ENCODE measurements at regions not wholly inside any gene's neighbourhood (a gene's known extent, or its start where the extent isn't known, plus 50 kb on each side); places are given as distances from the start of the nearest gene placed in this dataset.
"Not testable (repeated sequence)": the region's sequence is repeated elsewhere in the genome, so short reads cannot be mapped to it uniquely, and the experiment has no call there.

DNA sequence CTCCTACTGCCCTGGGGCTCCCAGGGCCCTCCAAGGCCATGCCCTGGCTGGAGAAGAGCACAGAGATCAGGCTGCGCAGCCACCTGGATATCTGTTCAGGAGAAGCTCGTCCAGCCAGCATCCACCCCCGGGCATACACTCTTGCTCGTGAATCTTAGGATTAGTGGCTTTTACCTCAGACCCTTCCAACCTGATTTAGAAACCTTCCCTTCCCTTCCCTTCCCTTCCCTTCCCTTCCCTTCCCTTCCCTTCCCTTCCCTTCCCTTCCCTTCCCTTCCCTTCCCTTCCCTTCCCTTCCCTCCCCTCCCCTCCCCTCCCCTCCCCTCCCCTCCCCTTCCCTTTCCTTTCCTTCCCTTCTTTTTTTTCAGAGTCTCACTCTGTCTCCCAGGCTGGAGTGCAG lies 99.7 kb upstream of the YWHAQ start:
- H3K9me3 ChIP-seq (ENCODE audit: insufficient read depth, low read depth, low read length); H3K4me1 ChIP-seq (ENCODE audit: insufficient read depth, low read length): not testable (repeated sequence)

GRCh38 chr2:9732824-9733223 lies 102.0 kb upstream of the YWHAQ start:
- H3K27me3 ChIP-seq (ENCODE audit: insufficient read depth, low read length) = no peaks in the 10 kb centered on the region
- no peak overlapping the region for H3K4me3 ChIP-seq (ENCODE audit: low read length)
- H3K9me3 ChIP-seq (ENCODE audit: insufficient read depth, low read depth, low read length) = peaks cover 5% of the 10 kb centered on the region; the same call in 1 of the 2 replicates
- no peak overlapping the region for H3K9ac ChIP-seq (ENCODE audit: low read depth, low read length)
- H3K4me1 ChIP-seq (ENCODE audit: insufficient read depth, low read length) = no peaks in the 10 kb centered on the region
- no peak overlapping the region for H3K27ac ChIP-seq (ENCODE audit: low read length)
- H3K36me3 ChIP-seq (ENCODE audit: insufficient read depth, low read depth, low read length) = no peaks in the 10 kb centered on the region

More for the DNA sequence above, 99.7 kb upstream of the YWHAQ start:
- not testable (repeated sequence) for H3K27ac ChIP-seq (ENCODE audit: low read length); H3K27me3 ChIP-seq (ENCODE audit: insufficient read depth, low read length); H3K9ac ChIP-seq (ENCODE audit: low read depth, low read length); H3K4me3 ChIP-seq (ENCODE audit: low read length); H3K36me3 ChIP-seq (ENCODE audit: insufficient read depth, low read depth, low read length)

GRCh38 chr2:9734308-9734707 lies 103.5 kb upstream of the YWHAQ start:
- H3K9ac ChIP-seq (ENCODE audit: low read depth, low read length) = no peak overlapping the region
- no peaks in the 10 kb centered on the region for H3K4me1 ChIP-seq (ENCODE audit: insufficient read depth, low read length)
- H3K27ac ChIP-seq (ENCODE audit: low read length) = no peak overlapping the region
- no peaks in the 10 kb centered on the region for H3K27me3 ChIP-seq (ENCODE audit: insufficient read depth, low read length)
- no peak overlapping the region for H3K4me3 ChIP-seq (ENCODE audit: low read length)
- H3K36me3 ChIP-seq (ENCODE audit: insufficient read depth, low read depth, low read length) = no peaks in the 10 kb centered on the region
- peaks cover 5% of the 10 kb centered on the region; the same call in 1 of the 2 replicates for H3K9me3 ChIP-seq (ENCODE audit: insufficient read depth, low read depth, low read length)

DNA sequence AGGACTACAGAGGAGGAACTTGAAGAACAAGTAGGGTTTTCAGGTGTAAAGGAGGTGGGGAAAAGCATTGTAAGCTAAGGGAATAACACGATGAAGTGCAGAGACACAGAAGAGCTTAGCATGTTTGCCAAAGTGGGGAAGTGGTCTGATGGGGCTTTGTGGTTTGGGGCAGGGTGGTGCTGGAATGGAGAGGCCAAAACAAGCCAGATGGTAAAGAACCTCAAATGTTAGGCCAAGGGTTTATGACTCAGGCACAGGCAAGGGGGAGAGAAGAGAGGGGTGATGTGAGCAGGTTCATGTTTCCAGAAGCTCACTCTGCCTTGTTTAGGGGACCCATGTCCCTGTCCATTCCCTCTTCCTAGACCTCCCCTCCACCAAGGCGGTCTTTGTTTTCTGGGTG lies 104.5 kb upstream of the YWHAQ start:
- Histone ChIP-seq H3K27me3 (ENCODE audit: insufficient read depth, low read length) (no peaks in the 10 kb centered on the region), H3K27ac (ENCODE audit: low read length) (no peak overlapping the region), H3K36me3 (ENCODE audit: insufficient read depth, low read depth, low read length) (no peaks in the 10 kb centered on the region), H3K9me3 (ENCODE audit: insufficient read depth, low read depth, low read length) (peaks cover 5% of the 10 kb centered on the region; the same call in 1 of the 2 replicates), H3K9ac (ENCODE audit: low read depth, low read length) (no peak overlapping the region), H3K4me1 (ENCODE audit: insufficient read depth, low read length) (no peaks in the 10 kb centered on the region), H3K4me3 (ENCODE audit: low read length) (no peak overlapping the region)

DNA sequence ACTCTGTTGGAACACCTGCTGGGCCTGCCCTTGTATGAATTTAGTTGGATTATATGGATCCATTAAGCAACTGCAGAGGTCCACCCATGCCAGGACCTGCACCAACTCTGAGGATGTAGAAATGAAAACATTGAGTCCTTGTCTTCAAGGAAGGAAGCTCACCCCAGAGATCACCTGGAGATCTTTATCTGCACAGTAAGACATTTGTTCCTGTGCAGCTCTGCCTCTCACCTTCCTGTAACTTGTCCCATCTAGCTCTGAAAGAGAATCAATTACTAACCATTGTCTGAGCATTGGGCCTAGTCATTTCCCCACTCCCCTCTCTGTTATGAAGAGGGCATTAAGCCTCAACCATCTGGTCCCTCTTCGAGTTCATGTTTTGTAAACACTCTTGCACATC lies 105.2 kb upstream of the YWHAQ start:
- H3K27me3 ChIP-seq (ENCODE audit: insufficient read depth, low read length) = no peaks in the 10 kb centered on the region
- H3K4me3 ChIP-seq (ENCODE audit: low read length) = no peak overlapping the region
- no peaks in the 10 kb centered on the region for H3K4me1 ChIP-seq (ENCODE audit: insufficient read depth, low read length)
- H3K9ac ChIP-seq (ENCODE audit: low read depth, low read length) = no peak overlapping the region
- H3K36me3 ChIP-seq (ENCODE audit: insufficient read depth, low read depth, low read length) = no peaks in the 10 kb centered on the region
- H3K9me3 ChIP-seq (ENCODE audit: insufficient read depth, low read depth, low read length) = peaks cover 5% of the 10 kb centered on the region; the same call in 1 of the 2 replicates
- H3K27ac ChIP-seq (ENCODE audit: low read length) = no peak overlapping the region

DNA sequence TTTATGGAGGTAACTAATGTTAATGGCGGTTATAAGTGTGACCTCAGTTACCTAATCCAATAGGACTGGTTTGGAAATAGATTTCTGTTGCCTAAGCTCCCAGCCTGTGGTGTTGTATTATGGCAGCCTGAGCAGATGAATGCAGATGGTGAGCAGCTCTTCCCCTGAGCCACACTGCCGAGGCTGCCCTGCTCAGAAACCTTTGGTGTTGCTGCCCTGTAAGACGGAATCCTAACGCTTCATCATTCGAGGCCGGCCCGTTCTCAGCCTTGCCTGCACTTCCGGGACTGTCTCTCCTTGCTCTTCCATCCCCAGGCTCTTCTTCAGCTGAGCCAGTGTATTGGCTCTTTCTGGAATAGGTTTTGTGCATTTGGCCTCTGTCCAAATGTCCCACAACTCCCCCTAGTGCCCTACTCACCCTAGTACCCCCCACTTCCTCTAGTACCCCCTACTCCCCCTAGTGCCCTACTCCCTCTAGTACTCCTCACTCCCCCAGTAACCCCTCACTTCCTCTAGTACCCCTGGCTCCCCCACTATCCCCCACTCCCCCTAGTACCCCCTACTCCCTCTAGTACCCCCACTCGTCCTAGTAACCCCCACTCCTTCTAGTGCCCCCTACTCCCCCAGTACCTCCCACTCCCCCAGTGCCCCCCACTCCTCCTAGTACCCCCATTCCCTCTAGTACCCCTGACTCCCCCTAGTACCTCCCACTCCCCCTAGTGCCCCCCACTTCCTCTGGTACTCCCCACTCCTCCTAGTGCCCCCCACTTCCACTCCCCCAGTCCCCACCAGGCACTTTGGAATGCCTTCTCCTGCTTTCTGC lies 106.0 kb upstream of the TAF1B start:
- H3K36me3 ChIP-seq (ENCODE audit: insufficient read depth, low read depth, low read length) = no peaks in the 10 kb centered on the region
- H3K27me3 ChIP-seq (ENCODE audit: insufficient read depth, low read length) = no peaks in the 10 kb centered on the region
- H3K9ac ChIP-seq (ENCODE audit: low read depth, low read length) = no peak overlapping the region
- H3K27ac ChIP-seq (ENCODE audit: low read length) = no peak overlapping the region
- H3K4me1 ChIP-seq (ENCODE audit: insufficient read depth, low read length) = no peaks in the 10 kb centered on the region
- peaks cover 5% of the 10 kb centered on the region; the same call in 1 of the 2 replicates for H3K9me3 ChIP-seq (ENCODE audit: insufficient read depth, low read depth, low read length)
- no peak overlapping the region for H3K4me3 ChIP-seq (ENCODE audit: low read length)

GRCh38 chr2:9738062-9738461 lies 105.2 kb upstream of the TAF1B start:
- Histone ChIP-seq H3K9me3 (ENCODE audit: insufficient read depth, low read depth, low read length) (peaks cover 5% of the 10 kb centered on the region; the same call in 1 of the 2 replicates), H3K27me3 (ENCODE audit: insufficient read depth, low read length) (no peaks in the 10 kb centered on the region), H3K36me3 (ENCODE audit: insufficient read depth, low read depth, low read length) (no peaks in the 10 kb centered on the region), H3K27ac (ENCODE audit: low read length) (no peak overlapping the region), H3K4me3 (ENCODE audit: low read length) (no peak overlapping the region), H3K4me1 (ENCODE audit: insufficient read depth, low read length) (no peaks in the 10 kb centered on the region), H3K9ac (ENCODE audit: low read depth, low read length) (no peak overlapping the region)

DNA sequence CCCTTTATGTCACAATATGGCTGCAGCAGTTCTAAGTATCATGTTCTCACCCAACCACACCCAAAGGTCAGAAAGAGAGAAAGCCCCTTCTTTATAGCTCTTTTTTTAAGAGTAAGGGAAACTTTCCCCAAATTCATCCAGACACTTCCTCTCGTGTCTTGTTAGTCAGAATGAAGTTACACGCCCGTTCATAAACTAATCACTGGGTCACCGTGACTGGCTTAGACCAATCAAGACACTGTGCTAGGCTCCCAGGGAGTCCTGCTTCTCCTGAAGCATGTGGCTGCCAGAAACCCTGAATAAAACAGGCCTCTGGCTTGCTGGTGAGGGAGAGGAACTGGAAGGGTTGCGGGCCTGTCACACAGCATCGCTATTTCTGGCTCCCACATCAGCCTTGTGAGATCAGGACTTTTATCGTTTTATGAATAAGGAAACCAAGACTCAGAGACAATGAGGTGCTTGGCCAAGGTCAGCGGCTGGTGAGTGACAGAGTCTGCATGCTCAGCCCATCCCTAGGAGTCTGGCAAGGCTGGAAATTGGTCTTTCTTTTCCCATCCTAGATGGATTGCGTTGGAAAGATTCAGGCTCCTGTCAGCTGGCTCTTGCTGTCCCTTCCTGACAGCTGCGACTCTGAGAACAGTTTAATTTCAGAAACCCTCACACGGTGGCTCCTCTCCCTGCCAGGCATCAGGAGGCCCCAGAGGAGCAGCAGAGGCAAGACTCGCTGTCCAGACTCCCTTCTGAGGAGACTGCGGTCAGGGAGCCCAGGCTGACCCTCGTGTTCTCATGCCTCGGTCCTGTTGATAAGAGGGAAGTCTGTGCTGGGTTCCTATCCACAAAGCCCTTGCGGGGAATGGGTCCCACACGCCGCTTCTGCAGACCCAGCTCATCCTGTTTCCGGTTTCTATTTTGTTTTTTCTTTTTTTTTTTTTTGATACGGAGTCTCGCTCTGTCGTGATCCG lies 104.5 kb upstream of the TAF1B start:
- Histone ChIP-seq H3K27me3 (ENCODE audit: insufficient read depth, low read length) (no peaks in the 10 kb centered on the region), H3K4me1 (ENCODE audit: insufficient read depth, low read length) (no peaks in the 10 kb centered on the region), H3K9ac (ENCODE audit: low read depth, low read length) (no peak overlapping the region), H3K4me3 (ENCODE audit: low read length) (no peak overlapping the region), H3K36me3 (ENCODE audit: insufficient read depth, low read depth, low read length) (no peaks in the 10 kb centered on the region), H3K9me3 (ENCODE audit: insufficient read depth, low read depth, low read length) (peaks cover 5% of the 10 kb centered on the region; the same call in 1 of the 2 replicates), H3K27ac (ENCODE audit: low read length) (no peak overlapping the region)

DNA sequence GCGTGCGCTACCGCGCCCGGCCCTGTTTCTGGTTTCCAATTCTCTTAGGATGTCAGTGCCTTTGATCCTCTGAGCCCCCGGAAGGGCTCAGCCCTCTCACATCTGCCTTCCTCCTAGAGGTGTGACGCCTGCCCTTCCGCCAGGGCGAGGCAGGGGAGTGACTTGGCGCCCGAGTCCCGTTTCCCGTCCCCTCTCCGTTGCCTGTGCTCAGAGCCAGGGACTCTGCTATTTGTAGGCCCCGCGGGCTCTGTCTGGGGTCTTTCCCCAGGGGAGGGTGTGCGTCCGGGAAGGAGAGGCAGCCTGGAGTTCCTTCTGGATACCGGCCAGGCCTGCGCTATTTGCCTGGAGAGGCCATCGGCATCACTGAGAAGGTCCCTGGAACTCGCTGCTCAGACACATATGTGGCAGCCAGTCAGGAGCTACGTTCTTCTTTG lies 103.7 kb upstream of the TAF1B start:
- no peaks in the 10 kb centered on the region for H3K36me3 ChIP-seq (ENCODE audit: insufficient read depth, low read depth, low read length)
- peaks cover 5% of the 10 kb centered on the region; the same call in 1 of the 2 replicates for H3K9me3 ChIP-seq (ENCODE audit: insufficient read depth, low read depth, low read length)
- H3K4me1 ChIP-seq (ENCODE audit: insufficient read depth, low read length) = no peaks in the 10 kb centered on the region
- no peak overlapping the region for H3K4me3 ChIP-seq (ENCODE audit: low read length)
- H3K27me3 ChIP-seq (ENCODE audit: insufficient read depth, low read length) = no peaks in the 10 kb centered on the region
- H3K9ac ChIP-seq (ENCODE audit: low read depth, low read length) = no peak overlapping the region
- no peak overlapping the region for H3K27ac ChIP-seq (ENCODE audit: low read length)

DNA sequence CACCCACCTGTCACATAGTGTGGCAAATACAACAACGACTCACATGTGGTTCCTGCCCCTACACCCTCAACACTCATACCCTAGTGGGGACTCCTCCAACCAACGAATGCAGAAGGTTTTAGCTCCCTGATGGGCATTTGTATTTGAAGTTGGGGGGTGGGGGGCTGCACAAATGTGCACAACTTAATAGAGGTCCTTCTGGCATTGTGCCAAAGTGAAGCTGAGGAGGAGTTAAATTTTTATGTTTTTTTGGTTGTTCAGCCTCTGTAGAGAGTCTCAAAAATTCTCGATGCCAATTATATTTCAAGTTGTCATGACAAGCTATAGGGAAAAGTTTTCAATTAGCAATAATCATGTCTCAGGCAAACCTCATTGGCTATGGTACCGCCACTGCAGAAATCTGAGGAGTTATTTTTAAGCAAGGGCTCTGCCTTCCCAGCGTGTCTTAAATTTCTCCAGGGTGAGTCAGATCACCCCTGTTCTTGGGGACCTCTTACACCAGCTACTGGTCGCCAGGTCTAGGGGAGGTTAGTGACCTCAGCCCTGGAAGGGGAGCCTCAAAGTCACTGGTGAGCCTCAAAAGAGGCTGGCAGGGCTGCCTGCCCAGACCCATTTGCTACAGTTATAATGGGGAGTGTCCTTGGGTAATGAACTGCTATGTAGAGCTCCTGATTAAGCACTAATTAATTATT lies 102.7 kb upstream of the TAF1B start:
- Histone ChIP-seq H3K4me1 (ENCODE audit: insufficient read depth, low read length) (no peaks in the 10 kb centered on the region), H3K9me3 (ENCODE audit: insufficient read depth, low read depth, low read length) (no peaks in the 10 kb centered on the region), H3K27ac (ENCODE audit: low read length) (no peak overlapping the region), H3K4me3 (ENCODE audit: low read length) (no peak overlapping the region), H3K9ac (ENCODE audit: low read depth, low read length) (no peak overlapping the region), H3K27me3 (ENCODE audit: insufficient read depth, low read length) (no peaks in the 10 kb centered on the region), H3K36me3 (ENCODE audit: insufficient read depth, low read depth, low read length) (no peaks in the 10 kb centered on the region)

DNA sequence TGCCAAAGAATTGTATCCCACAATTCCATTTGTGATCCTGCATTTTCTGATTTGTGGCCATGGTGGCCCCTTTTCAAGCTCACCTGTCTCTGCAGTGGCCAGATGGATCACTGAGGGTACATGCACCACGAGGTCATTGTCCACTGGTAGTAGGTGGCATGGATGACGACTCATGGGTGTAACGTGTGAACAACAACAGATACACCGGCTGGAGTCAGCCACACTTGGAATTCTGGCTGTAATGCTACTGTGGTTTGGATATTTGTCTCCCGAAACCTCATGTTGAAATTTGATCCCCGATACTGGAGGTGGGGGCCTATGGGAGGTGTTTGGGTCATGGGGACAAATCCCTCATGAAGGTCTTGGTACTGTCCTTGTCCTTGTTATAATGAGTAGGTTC lies 102.2 kb upstream of the TAF1B start:
- no peaks in the 10 kb centered on the region for H3K36me3 ChIP-seq (ENCODE audit: insufficient read depth, low read depth, low read length)
- H3K27ac ChIP-seq (ENCODE audit: low read length) = no peak overlapping the region
- no peak overlapping the region for H3K4me3 ChIP-seq (ENCODE audit: low read length)
- H3K27me3 ChIP-seq (ENCODE audit: insufficient read depth, low read length) = no peaks in the 10 kb centered on the region
- no peak overlapping the region for H3K9ac ChIP-seq (ENCODE audit: low read depth, low read length)
- H3K9me3 ChIP-seq (ENCODE audit: insufficient read depth, low read depth, low read length) = no peaks in the 10 kb centered on the region
- no peaks in the 10 kb centered on the region for H3K4me1 ChIP-seq (ENCODE audit: insufficient read depth, low read length)
